Hepatocyte (in vitro differentiated cells): ENCODE measurements at regions not wholly inside any gene's neighbourhood (a gene's known extent, or its start where the extent isn't known, plus 50 kb on each side); places are given as distances from the start of the nearest gene placed in this dataset.

Experiments
- DNase-seq: peaks from one replicate; pipeline ENCODE4 v3.0.0-alpha.2; 2016; ENCODE audit warnings: low spot score
- H2AFZ ChIP-seq: fragments of 200-600 bp; sonication (generic); 2 replicates; pipeline ENCODE4 v1.6.0; 2016; ENCODE audit warnings: antibody characterized with exemption, mild to moderate bottlenecking
- H3K27ac ChIP-seq: fragments of 200-600 bp; sonication (generic); 2 replicates; pipeline ENCODE4 v1.5.1; 2016; ENCODE audit warnings: mild to moderate bottlenecking
- H3K27me3 ChIP-seq: fragments of 200-600 bp; sonication (generic); 2 replicates; pipeline ENCODE4 v1.6.1; 2016
- H3K36me3 ChIP-seq: fragments of 200-600 bp; sonication (generic); replicated peaks from 2 replicates; pipeline ENCODE4 v1.5.1; 2016; ENCODE audit warnings: low read depth; ENCODE audit not compliant: insufficient read depth
- H3K4me1 ChIP-seq: fragments of 200-600 bp; sonication (generic); 2 replicates; pipeline ENCODE4 v1.5.1; 2016; ENCODE audit warnings: mild to moderate bottlenecking, moderate library complexity; ENCODE audit not compliant: insufficient read depth
- H3K4me2 ChIP-seq: fragments of 200-600 bp; sonication (generic); 2 replicates; pipeline ENCODE4 v1.6.0; 2016
- H3K4me3 ChIP-seq: fragments of 200-600 bp; sonication (generic); 2 replicates; pipeline ENCODE4 v1.5.1; 2016; ENCODE audit warnings: mild to moderate bottlenecking
- H3K79me2 ChIP-seq: fragments of 200-600 bp; sonication (generic); 2 replicates; pipeline ENCODE4 v1.6.0; 2017; ENCODE audit warnings: mild to moderate bottlenecking
- H3K9me2 ChIP-seq: fragments of 200-600 bp; sonication (generic); replicated peaks from 2 replicates; pipeline ENCODE4 v1.6.0; 2017; ENCODE audit warnings: mild to moderate bottlenecking; ENCODE audit not compliant: insufficient read depth
- H3K9me3 ChIP-seq: fragments of 200-600 bp; sonication (generic); 2 replicates; pipeline ENCODE4 v1.5.1; 2016; ENCODE audit warnings: low read depth, mild to moderate bottlenecking
- H4K20me1 ChIP-seq: fragments of 200-600 bp; sonication (generic); 2 replicates; pipeline ENCODE4 v1.6.0; 2016; ENCODE audit warnings: mild to moderate bottlenecking; ENCODE audit not compliant: insufficient read depth, poor library complexity, severe bottlenecking
- EZH2 ChIP-seq: fragments of 200-600 bp; sonication (generic); IDR thresholded peaks from 2 replicates; pipeline ENCODE4 v1.6.1; 2016; ENCODE audit warnings: antibody characterized with exemption, mild to moderate bottlenecking, borderline replicate concordance
- EZH2phosphoT487 ChIP-seq: fragments of 200-600 bp; sonication (generic); IDR thresholded peaks from one replicate; pipeline ENCODE4 v1.6.1; 2018; ENCODE audit warnings: antibody characterized with exemption, mild to moderate bottlenecking, low read depth, moderate library complexity; ENCODE audit not compliant: unreplicated experiment, severe bottlenecking
- WGBS: methylation state at CpG from one replicate; pipeline ENCODE4 v1.1.6; 2016; ENCODE audit warnings: low lambda C conversion rate; ENCODE audit errors: missing lambda C conversion rate; 5-methylcytosine and 5-hydroxymethylcytosine counted together
- TF ChIP-seq, protein P1 (sequence below): fragments of 200-600 bp; sonication (generic); IDR thresholded peaks from 2 replicates; pipeline ENCODE4 v1.5.1; 2016; ENCODE audit warnings: antibody characterized with exemption, mild to moderate bottlenecking; ENCODE audit not compliant: poor library complexity

GRCh38 chr3:177726807-177727206 is 529.5 kb upstream of the TBL1XR1 start:
- Histone ChIP-seq H3K27ac (no peak overlapping the region), H3K4me1 (peaks cover 6% of the 10 kb centered on the region), H3K36me3 (no peaks in the 10 kb centered on the region), H3K9me3 (no peaks in the 10 kb centered on the region), H3K9me2 (no peaks in the 10 kb centered on the region), H3K27me3 (no peaks in the 10 kb centered on the region), H3K79me2 (no peaks in the 10 kb centered on the region), H3K4me3 (no peak overlapping the region), H3K4me2 (no peak overlapping the region), H2AFZ (no peak overlapping the region), H4K20me1 (no peaks in the 10 kb centered on the region)
- no peak for TF ChIP-seq EZH2phosphoT487
- no peak for TF ChIP-seq EZH2
- TF ChIP-seq, protein P1, sequence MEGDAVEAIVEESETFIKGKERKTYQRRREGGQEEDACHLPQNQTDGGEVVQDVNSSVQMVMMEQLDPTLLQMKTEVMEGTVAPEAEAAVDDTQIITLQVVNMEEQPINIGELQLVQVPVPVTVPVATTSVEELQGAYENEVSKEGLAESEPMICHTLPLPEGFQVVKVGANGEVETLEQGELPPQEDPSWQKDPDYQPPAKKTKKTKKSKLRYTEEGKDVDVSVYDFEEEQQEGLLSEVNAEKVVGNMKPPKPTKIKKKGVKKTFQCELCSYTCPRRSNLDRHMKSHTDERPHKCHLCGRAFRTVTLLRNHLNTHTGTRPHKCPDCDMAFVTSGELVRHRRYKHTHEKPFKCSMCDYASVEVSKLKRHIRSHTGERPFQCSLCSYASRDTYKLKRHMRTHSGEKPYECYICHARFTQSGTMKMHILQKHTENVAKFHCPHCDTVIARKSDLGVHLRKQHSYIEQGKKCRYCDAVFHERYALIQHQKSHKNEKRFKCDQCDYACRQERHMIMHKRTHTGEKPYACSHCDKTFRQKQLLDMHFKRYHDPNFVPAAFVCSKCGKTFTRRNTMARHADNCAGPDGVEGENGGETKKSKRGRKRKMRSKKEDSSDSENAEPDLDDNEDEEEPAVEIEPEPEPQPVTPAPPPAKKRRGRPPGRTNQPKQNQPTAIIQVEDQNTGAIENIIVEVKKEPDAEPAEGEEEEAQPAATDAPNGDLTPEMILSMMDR, result no peak
- 94% methylated on average over 3 of the region's 3 CpGs for WGBS
- DNase-seq, result no peak

DNA sequence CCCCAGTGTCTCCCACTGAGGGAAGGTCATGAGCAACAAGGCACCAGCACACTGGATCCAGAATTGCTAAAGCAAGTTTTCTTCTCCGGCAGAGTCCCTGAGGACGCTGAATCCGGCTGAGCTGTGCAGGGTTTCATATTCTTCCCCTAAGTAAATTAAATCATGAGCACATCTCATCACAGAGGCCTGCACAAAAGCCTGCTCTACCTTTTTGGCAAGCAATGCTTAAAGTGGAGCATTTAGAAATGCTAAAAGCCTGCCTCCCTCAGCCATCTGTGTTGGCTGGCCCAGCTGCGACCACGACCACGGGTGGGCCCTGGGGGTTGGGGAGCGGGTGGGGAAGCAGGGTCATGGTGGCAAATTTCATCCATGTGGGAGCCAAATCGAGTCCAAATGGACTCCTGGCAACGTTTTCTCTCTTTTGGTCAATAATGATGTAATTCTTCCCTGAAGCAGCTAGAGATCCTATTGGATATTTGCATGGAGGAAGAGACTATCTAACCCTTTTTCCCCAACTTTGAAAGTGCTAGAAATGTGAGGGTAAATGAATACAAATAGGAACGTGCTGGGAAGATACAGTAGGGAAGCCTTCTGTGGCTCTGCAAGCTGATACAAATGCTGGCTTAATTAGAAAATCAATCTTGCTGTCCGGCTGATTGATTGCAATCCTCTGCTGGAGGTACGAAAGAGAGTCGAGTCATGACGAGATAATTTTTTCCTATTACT is 532.8 kb upstream of the TBL1XR1 start:
- no peak overlapping the region for H3K4me2 ChIP-seq
- TF ChIP-seq, protein P1, result no peak
- no peak for TF ChIP-seq EZH2phosphoT487
- no peak for TF ChIP-seq EZH2
- no peaks in the 10 kb centered on the region for H3K79me2 ChIP-seq
- no peak overlapping the region for H3K4me3 ChIP-seq
- DNase-seq, result no peak
- 73% methylated on average over 14 of the region's 14 CpGs for WGBS
- no peaks in the 10 kb centered on the region for H3K4me1 ChIP-seq
- H4K20me1 ChIP-seq, result no peaks in the 10 kb centered on the region
- no peak overlapping the region for H2AFZ ChIP-seq
- no peaks in the 10 kb centered on the region for H3K9me2 ChIP-seq
- no peaks in the 10 kb centered on the region for H3K27me3 ChIP-seq
- H3K27ac ChIP-seq, result no peak overlapping the region
- no peaks in the 10 kb centered on the region for H3K36me3 ChIP-seq
- H3K9me3 ChIP-seq, result no peaks in the 10 kb centered on the region

DNA sequence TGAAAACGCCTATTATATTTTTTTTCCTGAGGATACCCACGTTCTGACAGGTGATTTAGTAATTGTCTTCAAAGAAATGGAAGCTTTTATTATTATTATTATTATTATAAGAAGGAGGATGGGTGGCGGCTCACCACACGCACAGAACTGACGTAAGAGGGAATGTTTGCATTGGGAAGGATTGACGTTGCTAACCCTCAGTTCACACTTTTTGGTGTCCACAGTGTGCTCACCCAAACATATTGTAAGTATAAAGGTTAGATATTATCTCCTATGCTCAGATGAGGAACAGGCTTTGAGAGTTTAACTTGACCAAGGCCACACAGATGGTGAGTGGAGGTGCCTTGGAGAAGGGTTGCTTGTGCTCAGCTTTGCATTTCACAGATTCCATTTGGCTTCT is 533.5 kb upstream of the TBL1XR1 start:
- Histone ChIP-seq H3K9me3 (no peaks in the 10 kb centered on the region), H3K4me1 (no peaks in the 10 kb centered on the region), H3K9me2 (no peaks in the 10 kb centered on the region), H2AFZ (no peak overlapping the region), H3K4me2 (no peak overlapping the region), H3K27ac (no peak overlapping the region), H3K36me3 (no peaks in the 10 kb centered on the region), H3K79me2 (no peaks in the 10 kb centered on the region), H4K20me1 (no peaks in the 10 kb centered on the region), H3K27me3 (no peaks in the 10 kb centered on the region), H3K4me3 (no peak overlapping the region)
- TF ChIP-seq EZH2 (no peak), EZH2phosphoT487 (no peak)
- TF ChIP-seq, protein P1, result no peak
- no peak for DNase-seq
- WGBS, result 89% methylated on average over 6 of the region's 6 CpGs
